ENCODE measurements at regions not wholly inside any gene's neighbourhood (a gene's known extent, or its start where the extent isn't known, plus 50 kb on each side); places are given as distances from the start of the nearest gene placed in this dataset.

GRCh38 chr7:46484906-46485305, 563.8 kb upstream of the IGFBP3 start:
- Histone ChIP-seq H3K27me3 (replicated peaks) (no peaks in the 10 kb centered on the region), H3K4me3 (ENCODE audit: low read depth, low read length) (no peak overlapping the region), H3K36me3 (replicated peaks) (no peaks in the 10 kb centered on the region), H3K27ac (no peak overlapping the region)
- in situ Hi-C loops (cut with HindIII; ENCODE audit: low pct_ligation_motif_present, low sequenced_read_pairs), result no loop called here
- TF ChIP-seq CTCF (IDR thresholded peaks at IDR 0.05; ENCODE audit: low read depth, low read length, missing control alignments), result no peak
- no peak for DNase-seq

GRCh38 chr7:46480619-46481018, 559.5 kb upstream of the IGFBP3 start:
- TF ChIP-seq CTCF (IDR thresholded peaks at IDR 0.05; ENCODE audit: low read depth, low read length, missing control alignments), result no peak
- no peaks in the 10 kb centered on the region for H3K36me3 ChIP-seq (replicated peaks)
- no peaks in the 10 kb centered on the region for H3K27me3 ChIP-seq (replicated peaks)
- no peak for DNase-seq
- no peak overlapping the region for H3K4me3 ChIP-seq (ENCODE audit: low read depth, low read length)
- H3K27ac ChIP-seq, result no peak overlapping the region
- in situ Hi-C loops (cut with HindIII; ENCODE audit: low pct_ligation_motif_present, low sequenced_read_pairs), result no loop called here

- H3K4me3 ChIP-seq (ENCODE audit: low read depth, low read length), result no peak overlapping the region
- no peak for TF ChIP-seq CTCF (IDR thresholded peaks at IDR 0.05; ENCODE audit: low read depth, low read length, missing control alignments)
- no peak overlapping the region for H3K27ac ChIP-seq
- in situ Hi-C loops (cut with HindIII; ENCODE audit: low pct_ligation_motif_present, low sequenced_read_pairs), result no loop called here
- H3K27me3 ChIP-seq (replicated peaks), result no peaks in the 10 kb centered on the region
- no peaks in the 10 kb centered on the region for H3K36me3 ChIP-seq (replicated peaks)
- DNase-seq, result no peak
Observed at GRCh38 chr7:46479680-46480079, 558.6 kb upstream of the IGFBP3 start.

- Histone ChIP-seq H3K36me3 (replicated peaks) (no peaks in the 10 kb centered on the region), H3K27me3 (replicated peaks) (no peaks in the 10 kb centered on the region), H3K4me3 (ENCODE audit: low read depth, low read length) (no peak overlapping the region), H3K27ac (no peak overlapping the region)
- peak; percentile 73 for DNase-seq
- in situ Hi-C loops (cut with HindIII; ENCODE audit: low pct_ligation_motif_present, low sequenced_read_pairs), result no loop called here
- TF ChIP-seq CTCF (IDR thresholded peaks at IDR 0.05; ENCODE audit: low read depth, low read length, missing control alignments), result no peak
Observed at GRCh38 chr7:46478046-46478445, 557.0 kb upstream of the IGFBP3 start.

- in situ Hi-C loops (cut with HindIII; ENCODE audit: low pct_ligation_motif_present, low sequenced_read_pairs), result no loop called here
- Histone ChIP-seq H3K27ac (no peak overlapping the region), H3K27me3 (replicated peaks) (no peaks in the 10 kb centered on the region), H3K36me3 (replicated peaks) (no peaks in the 10 kb centered on the region), H3K4me3 (ENCODE audit: low read depth, low read length) (no peak overlapping the region)
- TF ChIP-seq CTCF (IDR thresholded peaks at IDR 0.05; ENCODE audit: low read depth, low read length, missing control alignments), result no peak
- no peak for DNase-seq
Observed at GRCh38 chr7:46468753-46469356, 547.8 kb upstream of the IGFBP3 start.

- TF ChIP-seq CTCF (IDR thresholded peaks at IDR 0.05; ENCODE audit: low read depth, low read length, missing control alignments), result no peak
- Histone ChIP-seq H3K4me3 (ENCODE audit: low read depth, low read length) (no peak overlapping the region), H3K36me3 (replicated peaks) (no peaks in the 10 kb centered on the region), H3K27me3 (replicated peaks) (no peaks in the 10 kb centered on the region), H3K27ac (no peak overlapping the region)
- no peak for DNase-seq
- in situ Hi-C loops (cut with HindIII; ENCODE audit: low pct_ligation_motif_present, low sequenced_read_pairs), result no loop called here
Observed at GRCh38 chr7:46463170-46463569, 542.1 kb upstream of the IGFBP3 start.

Measured in brain microvascular endothelial cell (primary cell).